Islet precursor cell (in vitro differentiated cells): ENCODE measurements at regions not wholly inside any gene's neighbourhood (a gene's known extent, or its start where the extent isn't known, plus 50 kb on each side); places are given as distances from the start of the nearest gene placed in this dataset.
A peak's percentile ranks its signal among the peaks of the same experiment; 100 is the strongest.

ENCODE experiments used
- DNase-seq: peaks from one replicate; pipeline ENCODE4 v3.0.0-alpha.2; 2018

DNA sequence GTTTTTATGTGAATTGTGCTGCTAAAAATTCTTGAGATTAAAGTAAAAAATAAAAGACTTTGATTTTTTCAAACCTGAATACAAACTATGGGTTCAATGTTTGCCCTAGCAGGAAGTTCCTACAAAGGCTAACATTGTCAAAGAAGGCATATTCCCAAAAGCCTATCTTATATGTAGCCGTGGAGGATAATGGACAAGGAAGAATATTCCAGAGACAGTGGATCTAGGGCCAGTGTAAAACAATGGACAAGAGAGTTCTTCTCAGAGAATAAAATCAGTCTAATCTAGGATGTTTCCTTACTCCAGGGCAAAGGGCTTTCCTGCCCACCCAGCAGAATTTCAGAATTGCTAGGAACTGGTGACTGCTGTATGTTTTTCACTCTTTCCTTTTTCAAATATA, 359.2 kb upstream of the ATP2B1 start:
- DNase-seq = no peak

DNA sequence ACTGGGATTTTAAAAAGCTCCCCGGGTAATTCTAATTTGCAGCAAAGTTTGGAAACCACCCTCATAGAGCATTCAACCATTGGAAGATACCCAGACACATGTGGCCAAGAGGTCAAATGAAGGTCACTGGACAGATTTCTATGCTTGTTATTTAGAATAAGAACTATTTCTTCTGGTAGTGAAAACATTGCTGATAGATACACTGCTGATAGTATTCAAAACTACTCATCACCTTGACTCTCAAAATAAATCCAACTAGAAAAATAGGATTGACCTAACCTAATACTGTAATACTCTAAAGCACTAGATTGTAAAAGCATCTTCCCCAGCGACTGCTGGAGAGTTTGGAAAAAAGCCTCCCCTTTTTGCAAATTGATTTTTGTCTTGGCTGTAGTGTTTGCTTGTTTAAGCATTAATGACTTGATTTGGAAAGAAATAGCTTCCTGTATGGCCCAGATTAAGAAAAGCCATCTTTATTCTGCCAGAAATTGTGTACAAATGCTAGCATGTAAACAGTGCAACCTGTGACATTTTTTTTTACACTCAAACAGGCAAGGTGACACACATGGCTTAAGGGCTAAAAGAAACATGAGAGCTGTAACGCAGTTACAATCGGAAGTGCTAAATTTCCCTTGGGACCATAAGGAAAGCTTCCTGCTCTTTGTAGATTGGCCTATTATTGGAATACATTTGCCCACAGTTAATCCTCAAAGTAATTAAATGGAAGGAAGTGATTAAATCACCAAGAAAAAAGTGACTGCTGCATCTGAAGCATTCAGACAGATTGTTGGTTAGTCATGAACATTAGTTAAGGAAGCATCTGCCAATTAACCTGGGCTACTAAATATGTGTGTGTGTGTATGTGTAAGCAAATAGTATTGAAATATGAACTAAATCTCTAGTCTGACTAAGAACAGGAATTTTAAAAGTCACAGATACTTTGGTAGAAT, 356.5 kb upstream of the ATP2B1 start:
- no peak for DNase-seq

DNA sequence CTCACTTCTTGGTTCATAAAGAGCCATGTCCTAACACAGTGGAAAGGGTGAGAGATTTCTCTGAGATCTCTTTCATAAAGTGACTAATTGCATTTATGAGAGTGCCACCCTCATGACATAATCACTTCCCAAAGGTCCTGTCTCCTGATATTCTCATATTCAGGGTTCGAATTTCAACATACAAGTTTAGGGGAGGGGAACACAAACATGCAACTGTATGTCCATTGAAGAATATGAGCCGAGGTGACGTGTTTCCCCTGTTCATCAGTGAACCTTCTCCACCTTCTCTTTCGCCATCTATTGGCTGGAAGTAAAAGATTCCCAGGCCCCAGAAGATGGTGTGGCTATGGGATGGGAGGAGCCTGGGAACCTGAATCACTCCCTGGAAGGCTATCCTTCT, 354.2 kb upstream of the ATP2B1 start:
- DNase-seq = no peak

DNA sequence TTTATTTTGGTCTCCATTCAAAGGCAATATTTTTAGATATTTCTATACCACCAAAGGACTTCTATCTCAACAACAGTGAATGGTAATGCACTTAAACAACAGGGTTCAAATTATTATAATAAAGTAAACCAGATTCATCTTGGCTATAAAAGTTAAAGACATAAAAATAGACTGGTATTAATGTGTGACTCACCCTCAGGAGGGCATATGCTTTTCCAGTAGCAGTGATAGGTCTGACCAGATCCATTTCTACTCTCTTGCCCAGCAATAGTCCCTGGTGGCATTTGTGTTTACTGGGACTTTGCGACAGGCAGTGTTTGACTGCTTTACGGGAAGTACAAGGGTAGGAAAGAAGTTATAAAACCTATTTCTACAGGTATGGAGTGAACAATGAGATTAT, 353.2 kb upstream of the ATP2B1 start:
- DNase-seq = no peak

DNA sequence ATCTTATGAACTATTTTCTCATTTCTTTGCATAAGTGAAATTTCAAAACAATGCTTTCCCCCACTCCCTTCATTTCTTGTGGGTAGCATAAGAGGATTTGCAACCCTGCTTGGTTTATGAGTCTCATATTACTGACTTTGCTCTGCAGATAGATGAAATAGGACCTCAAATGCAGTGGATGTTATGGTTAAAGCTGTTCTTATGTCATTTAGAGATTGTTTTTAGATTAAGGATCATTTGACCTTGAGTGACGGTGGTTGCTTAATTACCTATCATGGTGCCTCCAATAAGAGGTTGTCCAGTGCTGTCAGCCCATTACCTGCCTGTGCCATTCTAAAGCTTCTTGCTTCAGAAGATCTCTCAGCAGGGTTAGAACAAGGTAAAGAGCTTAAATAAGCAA, 351.4 kb upstream of the ATP2B1 start:
- DNase-seq = no peak

DNA sequence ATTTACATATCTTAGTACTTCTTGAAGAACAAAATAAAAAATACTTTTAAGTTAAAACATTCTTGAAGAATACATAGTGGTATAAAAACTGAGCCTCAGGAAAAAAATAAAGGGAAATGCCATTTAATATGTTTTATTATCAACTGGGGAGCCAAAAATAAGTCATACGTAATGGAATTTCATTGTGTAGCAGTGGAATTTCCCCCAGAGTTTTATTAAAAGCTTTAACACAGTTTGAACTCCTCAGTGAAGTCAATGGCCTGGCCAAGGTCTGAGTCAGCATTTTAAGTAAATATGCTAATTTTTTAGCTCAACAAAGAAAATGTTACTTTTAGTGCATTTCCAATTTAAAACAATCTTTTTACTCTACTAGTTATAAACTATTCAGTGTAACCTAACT, 350.1 kb upstream of the ATP2B1 start:
- DNase-seq = no peak

DNA sequence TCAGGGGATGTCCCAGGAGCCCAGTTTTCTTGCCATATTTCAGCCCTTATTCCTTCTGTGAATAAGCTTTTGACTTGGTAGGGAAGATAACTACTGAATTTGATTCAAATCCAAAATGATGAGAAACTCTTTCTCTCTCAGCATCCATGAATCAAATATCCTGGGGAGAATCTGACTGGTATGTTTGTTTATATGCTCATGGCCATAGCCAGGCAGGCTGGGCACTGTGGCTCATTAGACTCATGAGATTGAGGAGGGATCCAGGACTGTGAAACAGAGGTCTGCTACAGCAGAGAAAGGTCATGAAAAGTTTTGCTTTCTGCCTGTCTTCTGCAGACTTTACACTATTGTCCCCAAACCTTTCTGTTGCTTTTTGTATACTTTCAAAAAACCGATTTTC, 346.4 kb upstream of the ATP2B1 start:
- DNase-seq = no peak

DNA sequence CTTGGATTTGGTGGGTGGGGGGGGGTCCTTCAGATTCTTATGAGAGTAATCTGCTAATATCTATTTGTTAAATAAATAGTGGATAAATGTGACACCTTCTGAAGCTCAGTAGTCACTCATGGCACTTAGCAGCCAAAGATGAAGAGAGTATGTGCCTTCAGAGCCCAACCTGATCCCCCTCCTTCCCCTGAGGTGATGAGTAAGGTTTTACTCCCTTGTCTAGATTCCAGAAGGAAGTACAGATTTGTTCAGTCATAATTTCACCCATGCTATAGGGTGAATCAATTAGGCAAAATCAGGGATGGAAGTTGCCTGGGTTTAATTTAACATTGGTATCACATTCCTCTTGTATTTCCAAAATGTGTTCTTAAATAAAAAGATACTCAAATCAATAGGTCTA, 340.3 kb upstream of the ATP2B1 start:
- DNase-seq = no peak

DNA sequence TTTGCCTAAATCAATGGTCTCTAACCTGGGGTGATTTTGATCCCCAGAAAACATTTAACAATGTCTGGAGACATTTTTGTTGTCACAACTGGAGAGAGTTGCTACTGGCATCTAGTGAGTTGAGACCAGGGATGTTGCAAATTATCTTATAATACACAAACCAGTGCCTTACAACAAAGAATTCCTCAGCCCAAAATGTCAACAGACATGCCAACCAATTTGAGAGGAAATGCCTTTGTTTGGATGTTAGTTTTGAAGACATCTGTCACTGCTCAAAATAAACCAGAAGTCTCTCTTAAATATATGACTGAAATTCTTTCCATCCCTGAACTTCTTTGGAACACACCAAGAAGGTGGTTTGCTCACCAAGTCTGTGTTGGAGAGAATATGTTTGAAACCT, 336.9 kb upstream of the ATP2B1 start:
- DNase-seq = no peak

DNA sequence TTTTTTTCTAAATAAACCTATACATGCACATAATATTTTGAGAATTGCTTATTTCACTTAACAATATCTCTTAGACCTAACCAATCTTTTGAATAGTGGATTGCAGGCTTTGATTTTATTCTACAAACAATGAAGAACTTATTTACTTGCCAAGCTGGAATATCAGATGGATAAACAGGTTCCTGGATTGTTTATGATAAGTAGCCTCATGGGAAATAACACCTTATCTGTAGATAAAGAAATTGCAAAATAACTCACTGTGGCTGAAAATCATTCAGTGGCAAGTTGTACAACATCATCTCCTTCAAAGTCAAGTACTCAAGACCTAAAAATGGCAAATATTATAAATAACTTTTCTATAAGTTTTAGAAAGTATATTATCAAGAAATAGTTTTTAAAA, 335.4 kb upstream of the ATP2B1 start:
- no peak for DNase-seq

DNA sequence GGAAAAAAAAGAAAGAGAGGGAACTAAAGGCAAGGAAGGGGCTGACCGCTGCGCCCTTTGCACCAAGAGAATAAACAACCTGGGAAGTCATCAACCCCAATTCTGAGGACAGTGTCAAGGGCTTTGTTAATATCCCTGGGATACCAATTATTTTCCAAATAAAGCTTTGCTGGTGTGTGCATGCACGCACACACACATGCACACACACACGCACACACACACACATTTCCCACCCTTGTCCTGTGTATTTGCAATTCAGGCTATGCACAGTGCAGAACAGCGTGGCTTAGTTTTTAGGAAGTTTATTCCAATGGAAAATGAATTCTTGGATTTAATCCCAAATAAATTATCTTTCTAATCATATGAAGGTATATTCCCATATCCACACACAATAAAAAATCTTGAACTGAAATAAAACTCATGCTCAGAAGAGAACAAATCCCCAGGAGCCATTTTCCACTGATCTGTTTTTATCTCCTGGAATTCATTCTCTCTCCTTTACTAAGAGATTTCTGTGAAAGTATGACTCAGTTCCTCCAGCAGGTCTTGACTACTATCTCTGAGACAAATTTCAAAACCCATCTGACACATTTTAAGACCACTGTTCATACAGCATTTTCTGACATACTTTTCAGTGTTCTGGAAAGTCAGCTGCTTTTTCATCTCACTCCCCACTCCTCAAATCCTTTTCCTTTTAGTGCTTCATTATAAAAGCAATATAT, 334.4 kb upstream of the ATP2B1 start:
- no peak for DNase-seq

DNA sequence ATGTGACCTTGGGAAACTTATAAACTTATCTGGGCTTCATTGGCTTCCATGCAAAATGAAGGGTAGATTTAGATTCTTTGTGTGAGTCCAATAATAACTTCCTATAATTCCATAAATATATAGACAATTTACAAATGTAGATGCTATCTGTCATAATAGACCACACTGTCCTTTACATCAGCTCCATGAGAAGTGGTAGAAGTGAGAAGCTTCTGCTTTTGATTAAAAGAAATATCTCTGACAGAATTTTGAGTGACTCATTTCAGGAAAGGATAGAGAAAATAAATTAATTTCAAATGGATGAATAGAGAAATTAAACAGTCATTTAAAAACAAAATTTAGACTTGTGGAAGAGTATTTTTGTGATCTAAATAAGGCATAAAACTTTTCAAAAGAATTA, 329.7 kb upstream of the ATP2B1 start:
- no peak for DNase-seq

DNA sequence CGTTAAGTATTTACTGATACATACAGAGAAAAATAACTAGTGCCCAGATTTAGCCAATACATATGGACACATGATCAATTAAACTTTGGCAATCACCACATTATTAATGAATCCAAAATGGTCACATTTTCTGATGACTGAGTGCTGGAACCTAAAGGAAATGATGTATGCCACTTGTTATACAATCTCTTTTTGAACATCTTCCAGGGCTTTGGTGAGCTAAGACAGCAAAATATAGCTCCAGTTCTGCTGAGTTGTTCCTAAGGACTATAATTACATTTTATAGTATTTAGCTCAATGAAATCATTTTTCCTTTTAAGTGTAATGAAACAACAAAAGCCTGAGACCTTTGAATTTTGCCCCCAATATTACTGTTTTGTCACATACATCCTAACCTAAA, 329.1 kb upstream of the ATP2B1 start:
- DNase-seq = no peak

DNA sequence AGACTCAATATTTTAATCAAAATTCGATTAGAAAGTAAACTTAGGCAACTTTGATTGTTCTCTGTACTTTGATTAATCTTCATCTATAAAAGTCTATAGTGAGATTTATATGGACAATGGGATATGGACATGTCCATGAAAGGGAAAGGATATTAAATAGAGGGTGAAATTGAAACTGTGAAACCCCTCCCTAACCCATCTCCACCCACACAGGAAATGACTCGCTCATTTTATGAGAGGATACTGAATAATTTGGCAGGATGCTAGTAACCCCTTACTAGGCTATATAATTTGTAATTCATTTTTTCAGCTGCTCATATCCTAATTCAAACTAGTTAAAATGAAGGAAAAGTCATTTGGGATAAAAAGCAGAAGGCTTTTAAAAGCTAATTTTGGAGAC, 328.0 kb upstream of the ATP2B1 start:
- no peak for DNase-seq

DNA sequence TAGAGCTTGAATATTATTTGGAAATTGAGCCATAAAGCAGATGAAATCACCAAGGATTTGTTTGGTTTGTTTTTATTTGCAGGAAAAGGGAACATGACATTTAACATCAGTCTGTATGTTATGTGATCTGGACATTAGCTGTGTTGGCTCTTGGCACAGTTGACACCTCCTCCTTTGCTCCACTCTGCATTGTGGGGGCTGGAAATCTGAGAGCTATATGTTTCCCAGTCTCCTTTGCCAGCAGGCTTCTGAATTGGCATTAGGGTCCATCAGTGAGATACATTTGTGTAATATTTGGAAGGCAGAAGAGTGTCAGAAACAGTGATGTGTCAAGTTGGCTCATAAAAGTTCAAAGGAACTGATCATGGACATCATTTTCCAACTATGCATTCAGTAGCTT, 322.1 kb upstream of the ATP2B1 start:
- no peak for DNase-seq

DNA sequence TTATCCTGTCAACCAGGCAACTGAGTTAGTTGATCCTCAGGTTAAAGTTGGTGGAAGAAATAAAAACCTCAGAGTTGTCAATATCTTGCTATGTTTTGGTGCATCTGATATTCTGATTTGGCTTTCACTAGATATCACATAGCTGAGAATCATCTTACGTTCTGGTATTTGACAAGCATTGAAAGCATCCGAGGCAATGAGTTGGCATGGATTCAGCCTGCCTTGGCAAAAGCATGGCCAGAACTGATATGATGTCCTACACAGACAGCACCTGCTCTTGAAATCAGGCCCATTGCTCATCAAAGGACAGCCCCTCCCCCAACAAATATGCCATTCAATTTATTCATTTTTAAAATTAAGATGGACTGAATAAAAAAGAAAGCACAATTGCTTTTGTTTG, 320.7 kb upstream of the ATP2B1 start:
- DNase-seq = no peak

DNA sequence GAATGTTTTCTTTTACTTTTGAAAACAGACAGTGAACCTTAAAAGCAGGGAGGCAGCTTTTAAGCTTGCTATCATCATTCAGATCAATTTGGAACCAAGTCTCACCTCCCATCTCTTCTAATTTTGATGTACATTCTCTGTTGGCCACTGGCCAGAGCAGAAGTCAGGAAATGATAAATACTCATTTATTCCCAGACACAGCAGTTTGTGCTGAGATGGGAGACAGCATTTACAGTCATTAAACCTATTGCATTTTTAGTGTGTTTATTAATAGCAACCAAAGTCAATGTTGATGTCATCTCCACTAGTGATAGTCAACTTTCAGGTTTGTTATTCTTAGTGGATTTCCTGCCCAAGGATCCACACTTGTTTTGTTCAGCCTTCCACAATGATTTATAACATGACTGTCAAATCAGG, 320.0 kb upstream of the ATP2B1 start:
- no peak for DNase-seq

DNA sequence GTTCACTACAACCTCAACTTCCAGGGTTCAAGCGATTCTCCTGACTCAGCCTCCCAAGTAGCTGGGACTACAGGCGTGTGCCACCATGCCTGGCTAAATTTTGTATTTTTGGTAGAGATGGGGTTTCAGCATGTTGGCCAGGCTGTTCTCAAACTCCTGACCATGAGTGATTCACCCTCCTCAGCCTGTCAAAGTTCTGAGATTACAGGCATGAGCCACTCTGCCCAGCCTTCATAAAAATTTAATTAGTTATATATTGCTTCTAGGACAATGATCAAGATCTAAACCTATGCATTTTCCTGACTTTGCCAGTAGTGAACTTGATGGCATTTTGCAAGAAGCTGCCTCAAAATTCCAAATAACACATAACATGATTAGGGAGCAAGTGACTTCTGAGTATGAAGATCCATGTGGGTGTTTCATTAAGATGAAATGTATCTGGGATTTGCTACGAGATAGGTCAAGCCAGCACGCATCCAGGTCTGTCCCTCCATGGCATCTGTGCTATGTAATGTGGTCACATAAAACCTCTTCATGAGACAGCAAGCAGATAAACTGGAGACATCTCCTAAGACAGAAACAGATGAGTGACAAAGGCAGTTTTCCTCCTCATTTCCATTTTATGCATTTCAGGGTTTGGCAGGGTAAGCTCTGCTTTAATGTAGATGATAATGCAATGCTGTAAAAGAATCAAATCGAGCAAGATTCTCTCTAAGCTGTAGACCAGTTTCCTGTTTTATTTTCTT, 319.4 kb upstream of the ATP2B1 start:
- DNase-seq = peak; percentile 71

DNA sequence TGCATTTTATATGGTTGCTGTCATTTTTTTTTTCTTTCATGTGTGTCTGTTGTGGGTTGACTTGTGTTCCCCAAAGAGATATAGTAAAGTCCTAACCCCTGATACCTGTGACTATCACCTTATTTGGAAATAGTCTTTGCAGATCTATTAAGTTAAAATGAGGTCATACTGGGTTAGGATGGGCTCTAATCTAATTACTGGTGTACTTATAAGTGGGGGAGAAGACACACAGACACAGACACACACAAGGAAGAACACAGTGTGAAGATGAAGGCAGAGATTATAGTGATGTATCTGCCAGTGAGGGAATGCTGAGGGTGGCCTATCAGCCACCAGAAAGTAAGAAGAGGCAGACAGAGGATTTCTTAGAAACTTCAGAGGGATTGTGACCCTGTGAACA, 318.4 kb upstream of the ATP2B1 start:
- no peak for DNase-seq

DNA sequence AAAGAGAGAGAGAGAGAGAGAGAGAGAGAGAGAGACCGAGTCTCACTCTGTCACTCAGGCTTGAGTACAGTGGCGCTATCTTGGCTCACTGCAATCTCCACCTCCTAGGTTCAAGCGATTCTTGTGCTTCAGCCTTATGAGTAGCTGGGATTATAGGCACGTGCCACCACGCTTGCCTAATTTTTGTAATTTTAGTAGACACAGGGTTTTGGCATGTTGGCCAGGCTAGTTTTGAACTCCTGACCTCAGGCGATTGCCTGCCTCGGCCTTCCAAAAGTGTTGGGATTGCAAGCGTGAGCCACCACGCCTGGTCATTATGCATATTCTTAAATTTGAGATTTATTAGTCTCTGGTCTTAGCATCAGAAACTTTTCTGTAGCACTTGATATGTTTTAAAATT, 317.9 kb upstream of the ATP2B1 start:
- DNase-seq = no peak

DNA sequence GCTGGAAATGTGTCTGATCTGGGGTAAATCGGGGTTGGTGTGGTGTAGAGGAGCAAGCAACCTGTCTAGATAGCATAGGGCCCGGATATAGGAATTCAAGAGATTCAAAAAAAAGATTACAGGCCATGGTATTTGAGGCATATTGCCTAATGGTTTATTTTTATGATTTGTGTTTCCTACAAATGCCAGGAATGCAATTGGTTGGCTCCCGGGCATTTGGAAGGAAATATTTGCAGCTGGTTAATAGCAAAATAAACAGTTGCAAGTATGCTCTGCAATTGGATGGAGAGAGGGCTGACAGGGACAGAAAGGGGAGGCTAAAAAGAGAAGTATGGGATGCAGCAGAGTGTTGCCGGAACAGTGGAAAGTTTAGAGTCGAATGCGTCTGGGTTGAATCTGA, 315.6 kb upstream of the ATP2B1 start:
- no peak for DNase-seq

DNA sequence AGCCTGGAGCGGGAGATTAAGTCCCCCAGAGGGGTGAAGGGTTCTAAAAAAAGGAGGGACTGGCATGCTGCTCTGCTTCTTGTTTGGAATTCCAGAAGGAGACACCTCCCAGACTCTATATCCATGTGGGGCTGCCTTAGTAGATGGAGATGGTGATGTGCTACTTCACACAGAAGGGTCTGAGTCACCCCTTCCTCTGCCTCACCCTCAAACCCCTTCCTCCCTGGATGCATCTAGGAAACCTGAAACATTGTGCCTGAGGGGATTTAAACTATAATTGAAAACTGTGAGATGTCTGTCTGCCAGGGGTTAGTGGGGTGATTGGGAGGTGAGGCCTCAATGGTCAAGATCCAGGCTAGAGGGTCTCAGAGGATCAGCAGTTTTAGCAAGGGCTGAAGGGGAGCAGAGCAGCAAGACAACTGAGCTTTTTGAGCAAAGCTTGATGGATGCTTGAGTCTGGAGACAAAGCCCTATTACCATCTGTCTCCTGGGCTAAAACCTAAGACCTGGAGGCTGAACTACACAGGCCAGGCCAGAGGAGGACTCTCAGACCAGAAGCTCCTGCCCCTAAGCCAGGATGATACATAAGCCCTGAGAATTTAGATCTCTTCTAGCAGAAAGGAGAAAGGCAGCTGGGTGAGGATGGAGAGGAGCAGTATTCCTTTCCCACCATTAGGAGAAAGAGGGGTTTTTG, 314.7 kb upstream of the ATP2B1 start:
- DNase-seq = peak; percentile 71

DNA sequence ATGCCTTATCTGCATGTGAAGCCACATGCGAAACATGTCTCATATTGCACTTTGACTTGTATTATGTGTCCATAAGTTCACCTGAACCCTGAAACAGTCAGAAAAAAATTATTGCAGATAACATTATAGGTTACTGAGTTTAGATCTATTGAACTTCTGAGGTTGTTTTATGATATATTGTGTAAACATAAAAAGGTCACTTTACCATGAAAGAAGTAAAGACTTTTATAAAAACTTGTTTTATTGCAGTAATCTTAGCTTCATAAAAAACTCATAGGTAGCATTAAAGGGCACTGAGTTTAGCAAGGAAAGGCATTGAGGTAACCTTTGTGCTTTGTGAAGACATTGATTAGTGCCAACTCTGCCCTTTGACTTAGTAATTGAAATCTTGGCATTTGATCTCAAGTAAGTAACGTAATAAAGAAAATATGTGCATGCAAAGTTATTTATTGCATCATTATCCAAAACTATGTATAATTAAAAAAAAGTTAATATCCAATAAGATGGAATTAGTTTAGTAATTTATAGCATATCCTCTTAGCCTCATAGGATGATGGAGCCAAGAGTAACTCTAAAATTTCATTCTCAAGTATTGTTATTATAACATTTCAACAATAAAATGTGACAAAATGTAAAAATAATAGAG, 313.3 kb upstream of the ATP2B1 start:
- DNase-seq = no peak
